ENCODE measurements at regions not wholly inside any gene's neighbourhood (a gene's known extent, or its start where the extent isn't known, plus 50 kb on each side); places are given as distances from the start of the nearest gene placed in this dataset.
A peak's percentile ranks its signal among the peaks of the same experiment; 100 is the strongest.

GRCh38 chr1:38340409-38340808, 293.8 kb upstream of the POU3F1 start:
- Mint-ChIP-seq H3K9me3 (no peaks in the 10 kb centered on the region; the same call in 2 of the 3 replicates), H3K27ac (no peak overlapping the region), H3K4me3 (no peak overlapping the region), H3K36me3 (ENCODE audit: low read depth) (no peaks in the 10 kb centered on the region; the same call in 2 of the 3 replicates), H3K4me1 (peaks cover 24% of the 10 kb centered on the region), H3K27me3 (ENCODE audit: insufficient read depth, low read depth, poor library complexity) (peaks cover 7% of the 10 kb centered on the region)
- ATAC-seq (no peak), DNase-seq (ENCODE audit: low spot score) (no peak)
- no peaks in the 10 kb centered on the region for H3K79me2 ChIP-seq (replicated peaks; ENCODE audit: insufficient read depth)
- H3K4me1 ChIP-seq (ENCODE audit: insufficient read depth), result peaks cover 5% of the 10 kb centered on the region; the same call in 1 of the 2 replicates
- no peaks in the 10 kb centered on the region for H3F3A ChIP-seq (replicated peaks; ENCODE audit: low read depth)
- no peaks in the 10 kb centered on the region for H3K36me3 ChIP-seq (ENCODE audit: insufficient read depth)
- no peak overlapping the region for H3K4me3 ChIP-seq
- H3K9me2 ChIP-seq (ENCODE audit: insufficient read depth), result no peaks in the 10 kb centered on the region
- H3K27ac ChIP-seq (ENCODE audit: low read depth), result no peak overlapping the region
- no peaks in the 10 kb centered on the region for H3K27me3 ChIP-seq (ENCODE audit: insufficient read depth)
- no peak overlapping the region for H3K4me2 ChIP-seq
- no peak overlapping the region for H2AFZ ChIP-seq
- TF ChIP-seq ZNF462 (CRISPR knock-in tag; IDR thresholded peaks at IDR 0.05) (no peak), ZNF331 (CRISPR knock-in tag; IDR thresholded peaks at IDR 0.05; ENCODE audit: low read depth) (no peak), ZNF114 (CRISPR knock-in tag; IDR thresholded peaks at IDR 0.05) (no peak), POLR2AphosphoS5 (IDR thresholded peaks at IDR 0.05; ENCODE audit: low read depth) (no peak), ETS1 (IDR thresholded peaks at IDR 0.05) (no peak)
- no peaks in the 10 kb centered on the region for H4K20me1 ChIP-seq (replicated peaks; ENCODE audit: insufficient read depth)

- Mint-ChIP-seq H3K27me3 (ENCODE audit: insufficient read depth, low read depth, poor library complexity) (peaks cover 7% of the 10 kb centered on the region), H3K27ac (no peak overlapping the region), H3K4me1 (peaks cover 16% of the 10 kb centered on the region), H3K4me3 (no peak overlapping the region), H3K9me3 (no peaks in the 10 kb centered on the region; the same call in 2 of the 3 replicates), H3K36me3 (ENCODE audit: low read depth) (no peaks in the 10 kb centered on the region; the same call in 2 of the 3 replicates)
- Histone ChIP-seq H3K27ac (ENCODE audit: low read depth) (no peak overlapping the region), H4K20me1 (replicated peaks; ENCODE audit: insufficient read depth) (no peaks in the 10 kb centered on the region), H3K79me2 (replicated peaks; ENCODE audit: insufficient read depth) (no peaks in the 10 kb centered on the region), H2AFZ (no peak overlapping the region), H3K4me2 (peak overlapping the region; percentile 48; the same call in 1 of the 2 replicates), H3F3A (replicated peaks; ENCODE audit: low read depth) (no peaks in the 10 kb centered on the region), H3K36me3 (ENCODE audit: insufficient read depth) (no peaks in the 10 kb centered on the region), H3K9me2 (ENCODE audit: insufficient read depth) (0 out of 2 replicates have a peak, but pooled peaks cover 5% of the 10 kb centered on the region), H3K4me3 (no peak overlapping the region), H3K4me1 (ENCODE audit: insufficient read depth) (peaks cover 5% of the 10 kb centered on the region; the same call in 1 of the 2 replicates), H3K27me3 (ENCODE audit: insufficient read depth) (no peaks in the 10 kb centered on the region)
- ATAC-seq (no peak), DNase-seq (ENCODE audit: low spot score) (no peak)
- TF ChIP-seq CREB1 (CRISPR knock-in tag; IDR thresholded peaks at IDR 0.05; ENCODE audit: low read depth), result no peak
- no peak for TF ChIP-seq EZH2phosphoT487 (IDR thresholded peaks at IDR 0.05; ENCODE audit: unreplicated experiment)
- TF ChIP-seq POLR2AphosphoS5 (IDR thresholded peaks at IDR 0.05; ENCODE audit: low read depth), result no peak
- TF ChIP-seq JUNB (IDR thresholded peaks at IDR 0.05; ENCODE audit: unreplicated experiment), result no peak
- TF ChIP-seq STAT1 (IDR thresholded peaks at IDR 0.05; ENCODE audit: unreplicated experiment), result no peak
- no peak for TF ChIP-seq NANOG (IDR thresholded peaks at IDR 0.05; ENCODE audit: borderline replicate concordance)
- TF ChIP-seq CTCF (conservative IDR thresholded peaks at IDR 0.05; ENCODE audit: low read depth in 2 of 2), result no peak
Measured at GRCh38 chr1:38337711-38338110, 291.1 kb upstream of the POU3F1 start.

Measured in GM23338 (cell line).